ENCODE measurements at regions not wholly inside any gene's neighbourhood (a gene's known extent, or its start where the extent isn't known, plus 50 kb on each side); places are given as distances from the start of the nearest gene placed in this dataset.

- TF ChIP-seq RXRA (IDR thresholded peaks at IDR 0.05), result no peak
- TF ChIP-seq, protein P1, sequence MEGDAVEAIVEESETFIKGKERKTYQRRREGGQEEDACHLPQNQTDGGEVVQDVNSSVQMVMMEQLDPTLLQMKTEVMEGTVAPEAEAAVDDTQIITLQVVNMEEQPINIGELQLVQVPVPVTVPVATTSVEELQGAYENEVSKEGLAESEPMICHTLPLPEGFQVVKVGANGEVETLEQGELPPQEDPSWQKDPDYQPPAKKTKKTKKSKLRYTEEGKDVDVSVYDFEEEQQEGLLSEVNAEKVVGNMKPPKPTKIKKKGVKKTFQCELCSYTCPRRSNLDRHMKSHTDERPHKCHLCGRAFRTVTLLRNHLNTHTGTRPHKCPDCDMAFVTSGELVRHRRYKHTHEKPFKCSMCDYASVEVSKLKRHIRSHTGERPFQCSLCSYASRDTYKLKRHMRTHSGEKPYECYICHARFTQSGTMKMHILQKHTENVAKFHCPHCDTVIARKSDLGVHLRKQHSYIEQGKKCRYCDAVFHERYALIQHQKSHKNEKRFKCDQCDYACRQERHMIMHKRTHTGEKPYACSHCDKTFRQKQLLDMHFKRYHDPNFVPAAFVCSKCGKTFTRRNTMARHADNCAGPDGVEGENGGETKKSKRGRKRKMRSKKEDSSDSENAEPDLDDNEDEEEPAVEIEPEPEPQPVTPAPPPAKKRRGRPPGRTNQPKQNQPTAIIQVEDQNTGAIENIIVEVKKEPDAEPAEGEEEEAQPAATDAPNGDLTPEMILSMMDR (IDR thresholded peaks at IDR 0.05; ENCODE audit: low read depth, low read length, missing input control), result no peak
- TF ChIP-seq HNF4A (conservative IDR thresholded peaks at IDR 0.05), result no peak
- TF ChIP-seq YY1 (IDR thresholded peaks at IDR 0.05), result no peak
- TF ChIP-seq, protein P2, sequence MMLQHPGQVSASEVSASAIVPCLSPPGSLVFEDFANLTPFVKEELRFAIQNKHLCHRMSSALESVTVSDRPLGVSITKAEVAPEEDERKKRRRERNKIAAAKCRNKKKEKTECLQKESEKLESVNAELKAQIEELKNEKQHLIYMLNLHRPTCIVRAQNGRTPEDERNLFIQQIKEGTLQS (IDR thresholded peaks at IDR 0.05), result no peak
- no peak for TF ChIP-seq RAD21 (IDR thresholded peaks at IDR 0.05)
Measured at GRCh38 chr16:87028481-87029320, 288.5 kb downstream of the C16orf95 start.

Data from liver (tissue), 3 donors.